ENCODE measurements at regions not wholly inside any gene's neighbourhood (a gene's known extent, or its start where the extent isn't known, plus 50 kb on each side); places are given as distances from the start of the nearest gene placed in this dataset.

DNA sequence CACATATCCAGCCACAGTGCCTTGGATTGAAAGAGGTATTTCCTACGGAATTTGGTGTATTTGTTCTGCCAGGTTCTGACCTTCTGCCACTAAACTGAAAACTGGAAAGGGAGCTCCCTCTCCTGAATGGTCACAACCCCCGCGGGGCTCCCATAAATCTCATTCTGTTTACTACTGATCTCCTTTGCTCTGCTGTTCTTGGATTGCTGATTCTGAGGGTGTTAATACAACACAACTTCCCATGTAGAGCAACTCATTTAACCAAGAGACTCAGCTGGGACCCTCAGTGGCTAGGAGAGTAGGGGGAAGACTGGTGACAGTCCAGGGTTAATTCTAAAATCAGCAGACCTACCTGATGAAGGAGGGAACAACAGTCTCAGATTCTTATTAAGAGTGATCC, 662.9 kb downstream of the INHBA start:
- TF ChIP-seq POLR2AphosphoS5 (IDR thresholded peaks at IDR 0.05): no peak
- no peak for TF ChIP-seq POLR2A (IDR thresholded peaks at IDR 0.05; ENCODE audit: low read depth)
- TF ChIP-seq, protein P1, sequence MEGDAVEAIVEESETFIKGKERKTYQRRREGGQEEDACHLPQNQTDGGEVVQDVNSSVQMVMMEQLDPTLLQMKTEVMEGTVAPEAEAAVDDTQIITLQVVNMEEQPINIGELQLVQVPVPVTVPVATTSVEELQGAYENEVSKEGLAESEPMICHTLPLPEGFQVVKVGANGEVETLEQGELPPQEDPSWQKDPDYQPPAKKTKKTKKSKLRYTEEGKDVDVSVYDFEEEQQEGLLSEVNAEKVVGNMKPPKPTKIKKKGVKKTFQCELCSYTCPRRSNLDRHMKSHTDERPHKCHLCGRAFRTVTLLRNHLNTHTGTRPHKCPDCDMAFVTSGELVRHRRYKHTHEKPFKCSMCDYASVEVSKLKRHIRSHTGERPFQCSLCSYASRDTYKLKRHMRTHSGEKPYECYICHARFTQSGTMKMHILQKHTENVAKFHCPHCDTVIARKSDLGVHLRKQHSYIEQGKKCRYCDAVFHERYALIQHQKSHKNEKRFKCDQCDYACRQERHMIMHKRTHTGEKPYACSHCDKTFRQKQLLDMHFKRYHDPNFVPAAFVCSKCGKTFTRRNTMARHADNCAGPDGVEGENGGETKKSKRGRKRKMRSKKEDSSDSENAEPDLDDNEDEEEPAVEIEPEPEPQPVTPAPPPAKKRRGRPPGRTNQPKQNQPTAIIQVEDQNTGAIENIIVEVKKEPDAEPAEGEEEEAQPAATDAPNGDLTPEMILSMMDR (IDR thresholded peaks at IDR 0.05): no peak
